ENCODE measurements at regions not wholly inside any gene's neighbourhood (a gene's known extent, or its start where the extent isn't known, plus 50 kb on each side); places are given as distances from the start of the nearest gene placed in this dataset.

- Histone ChIP-seq H3K4me2 (no peak overlapping the region), H3F3A (ENCODE audit: insufficient read depth, low read depth) (no peaks in the 10 kb centered on the region), H3K27me3 (ENCODE audit: insufficient read depth, low read depth) (no peaks in the 10 kb centered on the region), H4K20me1 (ENCODE audit: insufficient read depth) (no peaks in the 10 kb centered on the region), H3K9me2 (ENCODE audit: insufficient read depth) (0 out of 2 replicates have a peak, but pooled peaks cover 1% of the 10 kb centered on the region), H3K27ac (no peak overlapping the region), H3K9me3 (ENCODE audit: insufficient read depth, low read depth) (no peaks in the 10 kb centered on the region), H2AFZ (no peak overlapping the region), H3K79me2 (ENCODE audit: low read depth) (no peaks in the 10 kb centered on the region), H3K4me1 (replicated peaks; ENCODE audit: insufficient read depth) (no peaks in the 10 kb centered on the region), H3K36me3 (ENCODE audit: low read depth) (no peaks in the 10 kb centered on the region), H3K4me3 (no peak overlapping the region)
- BruUV-seq (replicated peaks) = no TSS peak
- no peak for TF ChIP-seq CTCF (conservative IDR thresholded peaks at IDR 0.05)
- TF ChIP-seq EZH2 (IDR thresholded peaks at IDR 0.05; ENCODE audit: low read depth) = no peak
- DNase-seq = no peak
- POLR2A ChIA-PET (ENCODE audit: unreplicated experiment) = no interaction called here
- intact Hi-C loops (cut with micrococcal nuclease; ENCODE audit: unreplicated experiment) = no loop called here
- CTCF ChIA-PET = no interaction called here
These were observed 964.8 kb downstream of the JRKL start for GRCh38 chr11:97354576-97354975.

- ChIA-PET CTCF (no interaction called here), POLR2A (ENCODE audit: unreplicated experiment) (interaction anchor here (0.6 kb wide), 1 partner anchor 8 kb away, joined by 9 read pairs; no protein-coding TSS in a partner anchor)
- Histone ChIP-seq H3K36me3 (ENCODE audit: low read depth) (no peaks in the 10 kb centered on the region), H2AFZ (no peak overlapping the region), H3F3A (ENCODE audit: insufficient read depth, low read depth) (no peaks in the 10 kb centered on the region), H3K4me3 (no peak overlapping the region), H3K27ac (no peak overlapping the region), H3K27me3 (ENCODE audit: insufficient read depth, low read depth) (no peaks in the 10 kb centered on the region), H3K9me2 (ENCODE audit: insufficient read depth) (no peaks in the 10 kb centered on the region), H4K20me1 (ENCODE audit: insufficient read depth) (no peaks in the 10 kb centered on the region), H3K4me1 (replicated peaks; ENCODE audit: insufficient read depth) (no peaks in the 10 kb centered on the region), H3K79me2 (ENCODE audit: low read depth) (no peaks in the 10 kb centered on the region), H3K4me2 (no peak overlapping the region), H3K9me3 (ENCODE audit: insufficient read depth, low read depth) (no peaks in the 10 kb centered on the region)
- TF ChIP-seq CTCF (conservative IDR thresholded peaks at IDR 0.05) = no peak
- no peak for TF ChIP-seq EZH2 (IDR thresholded peaks at IDR 0.05; ENCODE audit: low read depth)
- no TSS peak for BruUV-seq (replicated peaks)
- no peak for DNase-seq
- intact Hi-C loops (cut with micrococcal nuclease; ENCODE audit: unreplicated experiment) = no loop called here
These were observed 965.4 kb downstream of the JRKL start for GRCh38 chr11:97355230-97355629.

- BruUV-seq (replicated peaks) = no TSS peak
- intact Hi-C loops (cut with micrococcal nuclease; ENCODE audit: unreplicated experiment) = no loop called here
- Histone ChIP-seq H3K27ac (no peak overlapping the region), H3K27me3 (ENCODE audit: insufficient read depth, low read depth) (no peaks in the 10 kb centered on the region), H3K79me2 (ENCODE audit: low read depth) (no peaks in the 10 kb centered on the region), H3K4me3 (no peak overlapping the region), H3F3A (ENCODE audit: insufficient read depth, low read depth) (no peaks in the 10 kb centered on the region), H2AFZ (no peak overlapping the region), H3K4me2 (no peak overlapping the region), H3K9me2 (ENCODE audit: insufficient read depth) (no peaks in the 10 kb centered on the region), H3K36me3 (ENCODE audit: low read depth) (no peaks in the 10 kb centered on the region), H4K20me1 (ENCODE audit: insufficient read depth) (no peaks in the 10 kb centered on the region), H3K9me3 (ENCODE audit: insufficient read depth, low read depth) (no peaks in the 10 kb centered on the region), H3K4me1 (replicated peaks; ENCODE audit: insufficient read depth) (no peaks in the 10 kb centered on the region)
- CTCF ChIA-PET = no interaction called here
- POLR2A ChIA-PET (ENCODE audit: unreplicated experiment) = no interaction called here
- no peak for DNase-seq
- TF ChIP-seq EZH2 (IDR thresholded peaks at IDR 0.05; ENCODE audit: low read depth) (no peak), CTCF (conservative IDR thresholded peaks at IDR 0.05) (no peak)
These were observed 966.3 kb downstream of the JRKL start for GRCh38 chr11:97356144-97356543.

All from PC-9 (cell line).